Bronchial epithelial cell (primary cell): ENCODE measurements at regions not wholly inside any gene's neighbourhood (a gene's known extent, or its start where the extent isn't known, plus 50 kb on each side); places are given as distances from the start of the nearest gene placed in this dataset.

Experiments
- DNase-seq: peaks from one replicate; pipeline ENCODE4 v3.0.0-alpha.2; 2010; ENCODE audit warnings: low read depth
- FAIRE-seq: peaks from 2 replicates; lab custom pipeline; 2011; peaks lifted over from hg19 to GRCh38; lab: Jason Lieb, UNC
- H3K27me3 ChIP-seq: 2 replicates; pipeline ENCODE4 v1.5.1; 2011; ENCODE audit warnings: low read length; ENCODE audit not compliant: control insufficient read depth, insufficient read depth
- H3K36me3 ChIP-seq: 2 replicates; pipeline ENCODE4 v1.5.1; 2011; ENCODE audit warnings: low read length; ENCODE audit not compliant: control insufficient read depth, insufficient read depth
- H3K4me3 ChIP-seq: 2 replicates; pipeline ENCODE4 v1.5.1; 2011; ENCODE audit warnings: mild to moderate bottlenecking, low read depth, low read length, control low read depth
- CTCF ChIP-seq: IDR thresholded peaks from 2 replicates; pipeline ENCODE4 v1.5.1; 2011; ENCODE audit warnings: mild to moderate bottlenecking, moderate library complexity, low read length, control low read depth, inconsistent platforms; ENCODE audit not compliant: insufficient read depth, severe bottlenecking

- TF ChIP-seq CTCF, result no peak
- no peak for FAIRE-seq
Measured at GRCh38 chr3:17793542-17794195, 51.2 kb upstream of the TBC1D5 start.

More at GRCh38 chr3:17793542-17794195, 51.2 kb upstream of the TBC1D5 start:
- Histone ChIP-seq H3K4me3 (no peak overlapping the region), H3K27me3 (no peaks in the 10 kb centered on the region), H3K36me3 (no peaks in the 10 kb centered on the region)
- no peak for DNase-seq
